ENCODE measurements at regions not wholly inside any gene's neighbourhood (a gene's known extent, or its start where the extent isn't known, plus 50 kb on each side); places are given as distances from the start of the nearest gene placed in this dataset.
"Not testable (repeated sequence)": the region's sequence is repeated elsewhere in the genome, so short reads cannot be mapped to it uniquely, and the experiment has no call there.

- TF ChIP-seq, protein P1, sequence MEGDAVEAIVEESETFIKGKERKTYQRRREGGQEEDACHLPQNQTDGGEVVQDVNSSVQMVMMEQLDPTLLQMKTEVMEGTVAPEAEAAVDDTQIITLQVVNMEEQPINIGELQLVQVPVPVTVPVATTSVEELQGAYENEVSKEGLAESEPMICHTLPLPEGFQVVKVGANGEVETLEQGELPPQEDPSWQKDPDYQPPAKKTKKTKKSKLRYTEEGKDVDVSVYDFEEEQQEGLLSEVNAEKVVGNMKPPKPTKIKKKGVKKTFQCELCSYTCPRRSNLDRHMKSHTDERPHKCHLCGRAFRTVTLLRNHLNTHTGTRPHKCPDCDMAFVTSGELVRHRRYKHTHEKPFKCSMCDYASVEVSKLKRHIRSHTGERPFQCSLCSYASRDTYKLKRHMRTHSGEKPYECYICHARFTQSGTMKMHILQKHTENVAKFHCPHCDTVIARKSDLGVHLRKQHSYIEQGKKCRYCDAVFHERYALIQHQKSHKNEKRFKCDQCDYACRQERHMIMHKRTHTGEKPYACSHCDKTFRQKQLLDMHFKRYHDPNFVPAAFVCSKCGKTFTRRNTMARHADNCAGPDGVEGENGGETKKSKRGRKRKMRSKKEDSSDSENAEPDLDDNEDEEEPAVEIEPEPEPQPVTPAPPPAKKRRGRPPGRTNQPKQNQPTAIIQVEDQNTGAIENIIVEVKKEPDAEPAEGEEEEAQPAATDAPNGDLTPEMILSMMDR (conservative IDR thresholded peaks at IDR 0.05), result not testable (repeated sequence)
- TF ChIP-seq ZFX (IDR thresholded peaks at IDR 0.05), result not testable (repeated sequence)
Measured at GRCh38 chr22:46034480-46034879, 57.5 kb upstream of the WNT7B start.

Data from C4-2B (cell line).